GM12878 (cell line): ENCODE measurements at regions not wholly inside any gene's neighbourhood (a gene's known extent, or its start where the extent isn't known, plus 50 kb on each side); places are given as distances from the start of the nearest gene placed in this dataset.
A peak's percentile ranks its signal among the peaks of the same experiment; 100 is the strongest.

ENCODE experiments used
- ATAC-seq: fragments of 200-7000 bp; cut with Tn5 transposase; 3 replicates; pipeline ENCODE4 v1.9.1; 2020; ENCODE audit warnings: mild to moderate bottlenecking, moderate library complexity
- BruUV-seq: library from RNA; stranded (reverse); fragments of 400-500 nt; replicated peaks from 2 replicates; lab custom pipeline; 2021; lab: Mats Ljungman, UMichigan
- CTCF ChIA-PET: fragments of 300-600 bp; sonication (Branson Sonifier 250); formaldehyde crosslinking; extraction: SDS; loops from one replicate; lab custom pipeline; 2021; ENCODE audit warnings: inconsistent platforms; lab: Yijun Ruan, JAX
- POLR2A ChIA-PET: fragments of 350-600 bp; formaldehyde crosslinking; extraction: SDS; loops from one replicate; lab custom pipeline; 2021; ENCODE audit warnings: inconsistent platforms; lab: Charles Lee
- RAD21 ChIA-PET: fragments of 300-600 bp; sonication (Branson Sonifier 250); formaldehyde crosslinking; loops from one replicate; lab custom pipeline; 2023; ENCODE audit warnings: antibody characterized with exemption; ENCODE audit not compliant: unreplicated experiment; lab: Charles Lee
- SMC1A ChIA-PET: fragments of 300-600 bp; sonication (Branson Sonifier 250); formaldehyde crosslinking; loops from one replicate; lab custom pipeline; 2023; ENCODE audit not compliant: unreplicated experiment, uncharacterized antibody; lab: Charles Lee
- DNase-seq: peaks from one replicate; pipeline ENCODE4 v3.0.0-alpha.2; 2011; ENCODE audit warnings: low read depth, low spot score
- FAIRE-seq: peaks from 3 replicates; lab custom pipeline; 2011; peaks lifted over from hg19 to GRCh38; lab: Jason Lieb, UNC
- H2AFZ ChIP-seq: 2 replicates; pipeline ENCODE4 v1.6.0; 2011; ENCODE audit warnings: low read depth, low read length, control low read depth; ENCODE audit not compliant: control insufficient read depth
- H3K27ac ChIP-seq: 2 replicates; pipeline ENCODE4 v1.5.1; 2011; ENCODE audit warnings: control low read depth; ENCODE audit not compliant: control insufficient read depth, insufficient read depth
- H3K27me3 ChIP-seq, 2 experiments: replicated peaks in 1 of 2; 2 replicates each; pipeline versions ENCODE4 v1.6.0 to v1.6.1; 2011; ENCODE audit warnings: low read length in 1 of 2; ENCODE audit not compliant: control insufficient read depth in 2 of 2, insufficient read depth in 2 of 2
- H3K36me3 ChIP-seq, 2 experiments: 2 replicates each; pipeline ENCODE4 v1.5.1; 2011; ENCODE audit warnings: low read length in 1 of 2; ENCODE audit not compliant: control insufficient read depth in 2 of 2, insufficient read depth in 2 of 2
- H3K4me1 ChIP-seq: 2 replicates; pipeline ENCODE4 v1.6.1; 2011; ENCODE audit warnings: mild to moderate bottlenecking, low read length, moderate library complexity, mixed read lengths; ENCODE audit not compliant: control insufficient read depth, insufficient read depth
- H3K4me2 ChIP-seq: 2 replicates; pipeline ENCODE4 v1.6.0; 2011; ENCODE audit warnings: control low read depth; ENCODE audit not compliant: control insufficient read depth, insufficient read depth
- H3K4me3 ChIP-seq: fragments of 200-600 bp; sonication (generic); 2 replicates; pipeline ENCODE4 v1.5.1; 2016
- H3K79me2 ChIP-seq: 2 replicates; pipeline ENCODE4 v1.6.0; 2011; ENCODE audit warnings: low read length; ENCODE audit not compliant: control insufficient read depth, insufficient read depth
- H3K9ac ChIP-seq: 2 replicates; pipeline ENCODE4 v1.8.0; 2011; ENCODE audit warnings: low read length, control low read depth, mixed read lengths; ENCODE audit not compliant: control insufficient read depth, insufficient read depth
- H3K9me3 ChIP-seq: replicated peaks from 3 replicates; pipeline ENCODE4 v1.5.1; 2011; ENCODE audit warnings: mild to moderate bottlenecking, low read length; ENCODE audit not compliant: control insufficient read depth, insufficient read depth
- H4K20me1 ChIP-seq: 2 replicates; pipeline ENCODE4 v1.6.0; 2011; ENCODE audit not compliant: control insufficient read depth, insufficient read depth
- ASH2L ChIP-seq: fragments of 300-600, 200-600 bp; sonication (generic); IDR thresholded peaks from 2 replicates; pipeline ENCODE4 v1.6.1; 2017; ENCODE audit warnings: low read depth, mild to moderate bottlenecking, borderline replicate concordance
- CHD4 ChIP-seq: fragments of 200-600 bp; sonication (generic); IDR thresholded peaks from 2 replicates; pipeline ENCODE4 v1.6.1; 2016; ENCODE audit warnings: mild to moderate bottlenecking
- DPF2 ChIP-seq: fragments of 450-650 bp; IDR thresholded peaks from 2 replicates; pipeline ENCODE4 v1.6.1; 2017; ENCODE audit warnings: mild to moderate bottlenecking
- E2F4 ChIP-seq: IDR thresholded peaks from 2 replicates; pipeline ENCODE4 v1.6.1; 2012; ENCODE audit warnings: low read depth, low read length, improper control_type of control experiment
- EZH2 ChIP-seq: IDR thresholded peaks from 2 replicates; pipeline ENCODE4 v1.6.1; 2012; ENCODE audit warnings: low read depth, mild to moderate bottlenecking, control low read depth, inconsistent platforms, low read length, borderline replicate concordance; ENCODE audit not compliant: control insufficient read depth
- FOS ChIP-seq: IDR thresholded peaks from 3 replicates; pipeline ENCODE4 v1.6.1; 2011; ENCODE audit warnings: borderline replicate concordance; ENCODE audit not compliant: insufficient read length; ENCODE audit errors: extremely low read depth
- FOXK2 ChIP-seq: fragments of 450-650 bp; IDR thresholded peaks from 2 replicates; pipeline ENCODE4 v1.6.1; 2017; ENCODE audit warnings: mild to moderate bottlenecking, moderate library complexity
- FOXM1 ChIP-seq: IDR thresholded peaks from 2 replicates; pipeline ENCODE4 v1.6.1; 2012; ENCODE audit warnings: low read depth, mild to moderate bottlenecking, inconsistent platforms, low read length, moderate library complexity
- KDM1A ChIP-seq: fragments of 200-600 bp; sonication (generic); IDR thresholded peaks from 2 replicates; pipeline ENCODE4 v1.6.1; 2016; ENCODE audit warnings: borderline replicate concordance
- MEF2B ChIP-seq: fragments of 450-650 bp; IDR thresholded peaks from 2 replicates; pipeline ENCODE4 v1.6.1; 2018; ENCODE audit warnings: mild to moderate bottlenecking, moderate library complexity; ENCODE audit not compliant: partially characterized antibody, poor library complexity, severe bottlenecking
- MTA2 ChIP-seq: fragments of 450-650 bp; IDR thresholded peaks from 2 replicates; pipeline ENCODE4 v1.6.1; 2016; ENCODE audit warnings: low read depth, mild to moderate bottlenecking, moderate library complexity
- MYB ChIP-seq: fragments of 150-350 bp; IDR thresholded peaks from 2 replicates; pipeline ENCODE4 v1.6.1; 2014; ENCODE audit warnings: mild to moderate bottlenecking, low read depth, low read length, borderline replicate concordance
- NFYB ChIP-seq: IDR thresholded peaks from 2 replicates; pipeline ENCODE4 v1.6.1; 2011; ENCODE audit warnings: low read depth, mild to moderate bottlenecking, low read length, improper control_type of control experiment, moderate library complexity; ENCODE audit not compliant: insufficient read depth
- POLR2A ChIP-seq: IDR thresholded peaks from 2 replicates; pipeline ENCODE4 v1.6.1; 2011; ENCODE audit warnings: low read depth, mild to moderate bottlenecking, low read length
- POLR2AphosphoS2 ChIP-seq: IDR thresholded peaks from 2 replicates; pipeline ENCODE4 v1.6.1; 2011; ENCODE audit warnings: low read depth, mild to moderate bottlenecking, low read length, improper control_type of control experiment, moderate library complexity
- RAD21 ChIP-seq: IDR thresholded peaks from 2 replicates; pipeline ENCODE4 v1.6.1; 2011; ENCODE audit warnings: mild to moderate bottlenecking, low read depth, low read length, moderate library complexity; ENCODE audit not compliant: insufficient read depth
- SMARCA5 ChIP-seq: fragments of 450-650 bp; IDR thresholded peaks from 2 replicates; pipeline ENCODE4 v1.6.1; 2017; ENCODE audit warnings: mild to moderate bottlenecking
- SMC3 ChIP-seq: IDR thresholded peaks from 2 replicates; pipeline ENCODE4 v1.6.1; 2011; ENCODE audit warnings: low read length, improper control_type of control experiment, borderline replicate concordance
- WRNIP1 ChIP-seq: IDR thresholded peaks from 2 replicates; pipeline ENCODE4 v1.6.1; 2011; ENCODE audit warnings: low read depth, low read length, improper control_type of control experiment, borderline replicate concordance
- WGBS: methylation state at CpG from one replicate; pipeline ENCODE4 v1.1.6; 2016; ENCODE audit warnings: low lambda C conversion rate; ENCODE audit not compliant: insufficient replicate concordance, insufficient coverage; ENCODE audit errors: missing lambda C conversion rate; 5-methylcytosine and 5-hydroxymethylcytosine counted together
- in situ Hi-C: fragments of 300-500 bp; cut with MboI; formaldehyde crosslinking; loops from 9 replicates; pipeline ENCODE4 v1.14.3; 2018; ENCODE audit warnings: mixed read lengths
- intact Hi-C: fragments of 100-400 bp; cut with micrococcal nuclease; formaldehyde crosslinking; loops from one replicate; pipeline ENCODE4 v1.14.2; 2022; ENCODE audit not compliant: unreplicated experiment
- TF ChIP-seq, protein P1 (sequence below): IDR thresholded peaks from 2 replicates; pipeline ENCODE4 v1.6.1; 2012; ENCODE audit warnings: improper control_type of control experiment, low read depth, low read length; ENCODE audit not compliant: insufficient replicate concordance

DNA sequence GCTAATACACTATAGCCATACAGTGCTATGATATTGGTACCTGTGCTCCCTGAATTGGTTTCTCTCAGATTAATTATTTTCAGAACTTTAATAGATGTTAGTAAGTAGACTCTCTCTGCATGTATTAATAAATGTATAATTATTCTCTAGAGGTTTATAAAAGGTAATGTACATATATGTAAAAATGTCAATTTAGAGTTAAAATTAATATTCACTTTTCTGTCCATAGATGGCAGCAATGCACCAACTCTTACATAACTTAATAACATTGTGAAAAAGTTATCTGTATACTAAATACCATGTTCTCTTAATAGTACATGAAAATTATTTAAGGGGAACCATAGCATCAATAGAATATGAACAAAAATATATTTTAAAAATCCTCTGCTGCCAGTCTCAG is 515.0 kb upstream of the KLHL1 start (continued):
- TF ChIP-seq KDM1A = no peak
- TF ChIP-seq FOXK2 = no peak
- TF ChIP-seq MEF2B = no peak
- no peak for TF ChIP-seq CHD4
- no peak for TF ChIP-seq E2F4
- no peak for TF ChIP-seq FOXM1
- no peak for TF ChIP-seq FOS
- TF ChIP-seq RAD21 = peak; percentile 33; the same call in 1 of the 2 replicates
- TF ChIP-seq SMC3 = 0 out of 2 replicates have a peak, but pooled peaks have one; percentile 24
- TF ChIP-seq, all 136 proteins: peak for 3

DNA sequence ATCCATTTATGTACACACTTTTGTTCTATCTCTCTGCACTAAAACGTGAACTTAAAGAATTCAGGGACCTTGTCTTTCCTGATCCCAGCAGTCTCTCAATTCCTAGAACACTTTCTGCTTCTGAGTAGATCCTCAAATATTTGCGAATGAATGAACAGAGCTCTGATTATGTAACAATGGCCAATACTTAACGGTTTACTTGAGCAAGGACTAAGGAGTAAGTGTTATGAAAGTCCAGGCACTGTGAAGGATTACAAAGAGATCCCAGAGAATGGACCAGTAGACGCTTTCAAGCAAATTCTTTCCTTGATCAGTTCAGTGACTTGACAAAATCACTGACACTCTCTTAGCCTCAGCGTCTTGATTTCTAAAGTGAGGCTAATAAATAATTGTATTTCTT is 514.5 kb upstream of the KLHL1 start:
- Histone ChIP-seq H3K79me2 (no peaks in the 10 kb centered on the region), H3K27me3 (no peaks in the 10 kb centered on the region), H3K4me3 (no peak overlapping the region), H2AFZ (no peak overlapping the region), H3K9ac (no peak overlapping the region), H3K4me2 (no peak overlapping the region), H4K20me1 (no peaks in the 10 kb centered on the region), H3K9me3 (no peaks in the 10 kb centered on the region), H3K36me3 (no peaks in the 10 kb centered on the region), H3K27ac (no peak overlapping the region), H3K4me1 (no peaks in the 10 kb centered on the region)
- no peak for ATAC-seq
- intact Hi-C loops (loop anchor here (5.0 to 10.0 kb wide), 2 partner anchors 340 to 592 kb away; no protein-coding TSS in a partner anchor), in situ Hi-C loops (no loop called here)
- POLR2A ChIA-PET = no interaction called here
- no peak for DNase-seq
- CTCF ChIA-PET = interaction anchor here (1.1 to 1.3 kb wide), 2 partner anchors 220 to 336 kb away, joined by 3 to 4 read pairs; no protein-coding TSS in a partner anchor
- 22% methylated on average over 5 of the region's 5 CpGs for WGBS
- SMC1A ChIA-PET = no interaction called here
- RAD21 ChIA-PET = no interaction called here
- no peak for FAIRE-seq
- BruUV-seq = no TSS peak
- TF ChIP-seq MYB = no peak
- TF ChIP-seq EZH2 = no peak
- no peak for TF ChIP-seq ASH2L
- TF ChIP-seq NFYB = no peak
- TF ChIP-seq, protein P1, sequence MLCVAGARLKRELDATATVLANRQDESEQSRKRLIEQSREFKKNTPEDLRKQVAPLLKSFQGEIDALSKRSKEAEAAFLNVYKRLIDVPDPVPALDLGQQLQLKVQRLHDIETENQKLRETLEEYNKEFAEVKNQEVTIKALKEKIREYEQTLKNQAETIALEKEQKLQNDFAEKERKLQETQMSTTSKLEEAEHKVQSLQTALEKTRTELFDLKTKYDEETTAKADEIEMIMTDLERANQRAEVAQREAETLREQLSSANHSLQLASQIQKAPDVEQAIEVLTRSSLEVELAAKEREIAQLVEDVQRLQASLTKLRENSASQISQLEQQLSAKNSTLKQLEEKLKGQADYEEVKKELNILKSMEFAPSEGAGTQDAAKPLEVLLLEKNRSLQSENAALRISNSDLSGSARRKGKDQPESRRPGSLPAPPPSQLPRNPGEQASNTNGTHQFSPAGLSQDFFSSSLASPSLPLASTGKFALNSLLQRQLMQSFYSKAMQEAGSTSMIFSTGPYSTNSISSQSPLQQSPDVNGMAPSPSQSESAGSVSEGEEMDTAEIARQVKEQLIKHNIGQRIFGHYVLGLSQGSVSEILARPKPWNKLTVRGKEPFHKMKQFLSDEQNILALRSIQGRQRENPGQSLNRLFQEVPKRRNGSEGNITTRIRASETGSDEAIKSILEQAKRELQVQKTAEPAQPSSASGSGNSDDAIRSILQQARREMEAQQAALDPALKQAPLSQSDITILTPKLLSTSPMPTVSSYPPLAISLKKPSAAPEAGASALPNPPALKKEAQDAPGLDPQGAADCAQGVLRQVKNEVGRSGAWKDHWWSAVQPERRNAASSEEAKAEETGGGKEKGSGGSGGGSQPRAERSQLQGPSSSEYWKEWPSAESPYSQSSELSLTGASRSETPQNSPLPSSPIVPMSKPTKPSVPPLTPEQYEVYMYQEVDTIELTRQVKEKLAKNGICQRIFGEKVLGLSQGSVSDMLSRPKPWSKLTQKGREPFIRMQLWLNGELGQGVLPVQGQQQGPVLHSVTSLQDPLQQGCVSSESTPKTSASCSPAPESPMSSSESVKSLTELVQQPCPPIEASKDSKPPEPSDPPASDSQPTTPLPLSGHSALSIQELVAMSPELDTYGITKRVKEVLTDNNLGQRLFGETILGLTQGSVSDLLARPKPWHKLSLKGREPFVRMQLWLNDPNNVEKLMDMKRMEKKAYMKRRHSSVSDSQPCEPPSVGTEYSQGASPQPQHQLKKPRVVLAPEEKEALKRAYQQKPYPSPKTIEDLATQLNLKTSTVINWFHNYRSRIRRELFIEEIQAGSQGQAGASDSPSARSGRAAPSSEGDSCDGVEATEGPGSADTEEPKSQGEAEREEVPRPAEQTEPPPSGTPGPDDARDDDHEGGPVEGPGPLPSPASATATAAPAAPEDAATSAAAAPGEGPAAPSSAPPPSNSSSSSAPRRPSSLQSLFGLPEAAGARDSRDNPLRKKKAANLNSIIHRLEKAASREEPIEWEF = no peak
- TF ChIP-seq RAD21 = no peak
- no peak for TF ChIP-seq SMARCA5
- TF ChIP-seq DPF2 = no peak
- no peak for TF ChIP-seq WRNIP1
- TF ChIP-seq MTA2 = no peak
- no peak for TF ChIP-seq POLR2AphosphoS2
- no peak for TF ChIP-seq POLR2A
